HG02588 (cell line): ENCODE measurements at regions not wholly inside any gene's neighbourhood (a gene's known extent, or its start where the extent isn't known, plus 50 kb on each side); places are given as distances from the start of the nearest gene placed in this dataset.
"Not testable (repeated sequence)": the region's sequence is repeated elsewhere in the genome, so short reads cannot be mapped to it uniquely, and the experiment has no call there.

ENCODE experiments used
- ATAC-seq: cut with Tn5 transposase; IDR thresholded peaks from one replicate; pipeline ENCODE4 v1.9.1; 2021; ENCODE audit warnings: mild to moderate bottlenecking, moderate library complexity; ENCODE audit not compliant: unreplicated experiment

GRCh38 chr20:1757606-1758512, 100.3 kb upstream of the SIRPG start:
- ATAC-seq, result no peak

GRCh38 chr20:1757072-1757471, 99.5 kb upstream of the SIRPG start:
- no peak for ATAC-seq

- no peak for ATAC-seq
Observed at GRCh38 chr20:1754749-1755148, 97.2 kb upstream of the SIRPG start.

- no peak for ATAC-seq
Observed at GRCh38 chr20:1754306-1754705, 96.7 kb upstream of the SIRPG start.

GRCh38 chr20:1752045-1752444, 94.5 kb upstream of the SIRPG start:
- no peak for ATAC-seq

GRCh38 chr20:1748777-1749176, 91.2 kb upstream of the SIRPG start:
- ATAC-seq, result no peak

- ATAC-seq, result no peak
Observed at GRCh38 chr20:1747953-1748577, 90.5 kb upstream of the SIRPG start.

- ATAC-seq, result not testable (repeated sequence)
Observed at GRCh38 chr20:1742049-1742434, 84.5 kb upstream of the SIRPG start.

- ATAC-seq, result no peak
Observed at GRCh38 chr20:1741309-1742048, 83.9 kb upstream of the SIRPG start.

GRCh38 chr20:1737134-1737533, 79.6 kb upstream of the SIRPG start:
- ATAC-seq, result no peak

- no peak for ATAC-seq
Observed at GRCh38 chr20:1735417-1736089, 78.0 kb upstream of the SIRPG start.

GRCh38 chr20:1734269-1734858, 76.8 kb upstream of the SIRPG start:
- ATAC-seq, result no peak

- ATAC-seq, result not testable (repeated sequence)
Observed at GRCh38 chr20:1731828-1732375, 74.3 kb upstream of the SIRPG start.

GRCh38 chr20:1730981-1731711, 73.6 kb upstream of the SIRPG start:
- ATAC-seq, result not testable (repeated sequence)

- not testable (repeated sequence) for ATAC-seq
Observed at GRCh38 chr20:1727303-1727702, 69.7 kb upstream of the SIRPG start.

- no peak for ATAC-seq
Observed at GRCh38 chr20:1724901-1725300, 67.3 kb upstream of the SIRPG start.

GRCh38 chr20:1722513-1723050, 65.0 kb upstream of the SIRPG start:
- no peak for ATAC-seq

- ATAC-seq, result no peak
Observed at GRCh38 chr20:1721687-1722512, 64.3 kb upstream of the SIRPG start.
